ENCODE measurements at regions not wholly inside any gene's neighbourhood (a gene's known extent, or its start where the extent isn't known, plus 50 kb on each side); places are given as distances from the start of the nearest gene placed in this dataset.

DNA sequence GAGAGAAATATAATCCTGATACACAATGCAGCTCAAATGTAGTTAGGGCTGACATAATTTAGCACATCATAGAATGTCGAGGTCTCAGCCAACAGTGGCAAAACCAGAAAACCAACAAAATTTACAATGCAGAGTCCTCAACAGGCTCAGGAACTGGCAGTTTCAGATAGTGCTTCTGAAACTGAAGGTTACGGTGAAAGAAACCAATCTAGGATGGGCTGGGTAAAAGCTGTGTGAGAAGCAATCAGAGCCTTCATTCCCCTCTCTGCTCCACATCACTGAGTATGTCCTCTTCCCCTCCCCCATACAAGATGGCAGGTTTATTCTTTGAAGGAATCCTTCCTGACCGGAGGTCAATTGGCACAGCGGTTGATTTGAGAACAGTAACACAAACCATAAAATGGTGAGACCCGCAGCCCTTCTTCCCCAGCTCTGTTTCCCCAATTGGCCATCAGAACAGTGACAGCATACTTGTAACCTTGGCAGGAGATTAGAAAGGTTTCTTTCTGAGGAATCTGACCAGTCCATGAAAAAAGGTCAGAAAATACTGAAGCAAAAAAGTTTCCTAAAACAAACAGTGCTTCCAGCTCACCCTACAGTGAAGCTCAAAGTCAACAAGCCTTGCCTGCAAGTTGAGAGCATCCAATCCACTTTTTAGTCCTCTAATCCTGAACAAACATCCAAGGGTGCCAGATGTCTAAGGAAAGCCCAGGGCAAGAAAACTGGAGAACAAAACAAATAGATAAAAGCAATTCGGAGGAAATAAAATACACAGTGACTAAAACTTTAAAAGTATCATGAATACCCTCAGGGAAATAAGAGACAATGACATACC lies 53.9 kb upstream of the IL6 start:
- H3K4me3 ChIP-seq (replicated peaks in 1 of 4; ENCODE audit: control extremely low read depth in 1 of 4, insufficient read depth in 1 of 4, low read depth in 3 of 4, low read length in 4 of 4), result no peak overlapping the region
- no peaks in the 10 kb centered on the region for H3K9me3 ChIP-seq (ENCODE audit: control insufficient read depth, insufficient read depth, low read depth, low read length)
- H3K9ac ChIP-seq (ENCODE audit: insufficient read depth, low read length), result no peak overlapping the region
- H4K20me1 ChIP-seq (ENCODE audit: control insufficient read depth, extremely low read depth, insufficient read depth, low read length), result no peaks in the 10 kb centered on the region
- no peaks in the 10 kb centered on the region for H3K36me3 ChIP-seq (ENCODE audit: control insufficient read depth, insufficient read depth, low read length)
- H3K27ac ChIP-seq (ENCODE audit: insufficient read depth, low read length), result no peak overlapping the region
- no peak overlapping the region for H3K4me2 ChIP-seq (ENCODE audit: extremely low read depth, insufficient read depth, low read length)
- no peak for TF ChIP-seq EZH2 (IDR thresholded peaks at IDR 0.05; ENCODE audit: low read length, missing control alignments)
- TF ChIP-seq, protein P1, sequence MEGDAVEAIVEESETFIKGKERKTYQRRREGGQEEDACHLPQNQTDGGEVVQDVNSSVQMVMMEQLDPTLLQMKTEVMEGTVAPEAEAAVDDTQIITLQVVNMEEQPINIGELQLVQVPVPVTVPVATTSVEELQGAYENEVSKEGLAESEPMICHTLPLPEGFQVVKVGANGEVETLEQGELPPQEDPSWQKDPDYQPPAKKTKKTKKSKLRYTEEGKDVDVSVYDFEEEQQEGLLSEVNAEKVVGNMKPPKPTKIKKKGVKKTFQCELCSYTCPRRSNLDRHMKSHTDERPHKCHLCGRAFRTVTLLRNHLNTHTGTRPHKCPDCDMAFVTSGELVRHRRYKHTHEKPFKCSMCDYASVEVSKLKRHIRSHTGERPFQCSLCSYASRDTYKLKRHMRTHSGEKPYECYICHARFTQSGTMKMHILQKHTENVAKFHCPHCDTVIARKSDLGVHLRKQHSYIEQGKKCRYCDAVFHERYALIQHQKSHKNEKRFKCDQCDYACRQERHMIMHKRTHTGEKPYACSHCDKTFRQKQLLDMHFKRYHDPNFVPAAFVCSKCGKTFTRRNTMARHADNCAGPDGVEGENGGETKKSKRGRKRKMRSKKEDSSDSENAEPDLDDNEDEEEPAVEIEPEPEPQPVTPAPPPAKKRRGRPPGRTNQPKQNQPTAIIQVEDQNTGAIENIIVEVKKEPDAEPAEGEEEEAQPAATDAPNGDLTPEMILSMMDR (conservative IDR thresholded peaks at IDR 0.05 in 1 of 2, IDR thresholded peaks at IDR 0.05 in 1 of 2; ENCODE audit: low read depth in 1 of 2, low read length in 2 of 2), result no peak
- no peak overlapping the region for H2AFZ ChIP-seq (ENCODE audit: low read length)
- no peaks in the 10 kb centered on the region for H3K79me2 ChIP-seq (ENCODE audit: control insufficient read depth, insufficient read depth, low read length)
- H3K4me1 ChIP-seq (ENCODE audit: control insufficient read depth, extremely low read depth, insufficient read depth, low read length), result peaks cover 11% of the 10 kb centered on the region
- H3K27me3 ChIP-seq (ENCODE audit: control insufficient read depth, insufficient read depth, low read length), result no peaks in the 10 kb centered on the region
- DNase-seq (ENCODE audit: low read depth in 2 of 2), result no peak

DNA sequence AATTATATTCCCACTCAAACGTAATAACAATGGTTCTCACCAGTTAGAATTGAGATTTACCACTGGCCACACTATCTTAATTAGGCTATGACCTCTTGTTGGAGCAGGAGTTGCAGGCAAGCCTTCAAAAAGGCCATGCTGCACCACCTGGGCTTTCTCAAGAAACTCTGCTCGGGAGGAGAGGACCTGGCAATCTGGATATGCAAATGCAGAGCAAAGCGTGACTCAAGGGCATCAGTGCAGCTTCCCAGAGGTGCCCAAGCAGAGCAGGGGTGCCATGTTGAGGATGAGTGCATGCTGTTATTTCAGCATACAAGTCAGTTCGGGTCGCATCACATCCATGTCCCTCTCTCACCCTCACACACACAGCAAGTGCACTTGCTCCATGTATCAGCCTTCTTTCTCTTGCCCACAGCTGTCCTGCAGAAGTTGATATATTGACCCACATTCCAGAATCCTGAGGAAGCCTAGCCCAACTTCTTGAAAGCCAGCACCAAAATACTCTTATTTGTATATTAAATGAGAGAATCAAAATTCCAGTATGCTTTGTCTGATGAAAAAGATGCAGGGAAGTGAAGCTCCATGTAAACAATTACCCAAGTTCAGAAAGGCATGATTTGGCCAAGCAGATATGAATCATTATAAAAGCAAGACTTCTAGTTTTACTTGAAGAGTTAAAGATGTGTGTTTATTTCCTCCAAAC lies 55.7 kb upstream of the IL6 start:
- DNase-seq (ENCODE audit: low read depth in 2 of 2), result peak; percentile 74
- Histone ChIP-seq H3K79me2 (ENCODE audit: control insufficient read depth, insufficient read depth, low read length) (no peaks in the 10 kb centered on the region), H3K27me3 (ENCODE audit: control insufficient read depth, insufficient read depth, low read length) (no peaks in the 10 kb centered on the region), H3K36me3 (ENCODE audit: control insufficient read depth, insufficient read depth, low read length) (no peaks in the 10 kb centered on the region), H3K9me3 (ENCODE audit: control insufficient read depth, insufficient read depth, low read depth, low read length) (no peaks in the 10 kb centered on the region), H3K4me3 (replicated peaks in 1 of 4; ENCODE audit: control extremely low read depth in 1 of 4, insufficient read depth in 1 of 4, low read depth in 3 of 4, low read length in 4 of 4) (no peak overlapping the region), H3K9ac (ENCODE audit: insufficient read depth, low read length) (no peak overlapping the region), H3K4me2 (ENCODE audit: extremely low read depth, insufficient read depth, low read length) (no peak overlapping the region), H4K20me1 (ENCODE audit: control insufficient read depth, extremely low read depth, insufficient read depth, low read length) (no peaks in the 10 kb centered on the region), H3K27ac (ENCODE audit: insufficient read depth, low read length) (no peak overlapping the region), H2AFZ (ENCODE audit: low read length) (no peak overlapping the region), H3K4me1 (ENCODE audit: control insufficient read depth, extremely low read depth, insufficient read depth, low read length) (peaks cover 21% of the 10 kb centered on the region)
- TF ChIP-seq, protein P1 (conservative IDR thresholded peaks at IDR 0.05 in 1 of 2, IDR thresholded peaks at IDR 0.05 in 1 of 2; ENCODE audit: low read depth in 1 of 2, low read length in 2 of 2), result no peak
- TF ChIP-seq EZH2 (IDR thresholded peaks at IDR 0.05; ENCODE audit: low read length, missing control alignments), result no peak

DNA sequence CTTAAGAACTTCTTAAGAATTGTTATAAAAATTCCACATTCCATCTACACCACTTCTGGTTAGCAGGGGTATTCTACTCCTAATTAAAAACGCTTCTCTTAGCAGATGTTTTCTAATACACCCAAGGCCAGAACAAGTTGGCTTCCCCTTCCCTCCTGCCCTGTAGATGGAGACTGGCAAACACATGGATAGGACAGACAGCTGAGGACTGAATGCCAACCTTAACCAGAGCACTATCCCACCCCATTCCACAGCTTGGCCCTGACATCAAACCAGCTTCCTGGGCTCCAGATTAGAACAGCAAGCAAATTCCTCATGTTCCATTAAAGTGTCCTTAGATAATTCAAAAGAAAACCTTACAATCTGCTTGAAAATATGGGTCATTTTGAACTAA lies 56.6 kb upstream of the IL6 start:
- Histone ChIP-seq H3K79me2 (ENCODE audit: control insufficient read depth, insufficient read depth, low read length) (no peaks in the 10 kb centered on the region), H3K27ac (ENCODE audit: insufficient read depth, low read length) (no peak overlapping the region), H3K4me1 (ENCODE audit: control insufficient read depth, extremely low read depth, insufficient read depth, low read length) (peaks cover 21% of the 10 kb centered on the region), H3K4me3 (replicated peaks in 1 of 4; ENCODE audit: control extremely low read depth in 1 of 4, insufficient read depth in 1 of 4, low read depth in 3 of 4, low read length in 4 of 4) (no peak overlapping the region), H4K20me1 (ENCODE audit: control insufficient read depth, extremely low read depth, insufficient read depth, low read length) (no peaks in the 10 kb centered on the region), H3K9ac (ENCODE audit: insufficient read depth, low read length) (no peak overlapping the region), H3K36me3 (ENCODE audit: control insufficient read depth, insufficient read depth, low read length) (no peaks in the 10 kb centered on the region), H3K4me2 (ENCODE audit: extremely low read depth, insufficient read depth, low read length) (no peak overlapping the region), H3K9me3 (ENCODE audit: control insufficient read depth, insufficient read depth, low read depth, low read length) (no peaks in the 10 kb centered on the region), H2AFZ (ENCODE audit: low read length) (no peak overlapping the region), H3K27me3 (ENCODE audit: control insufficient read depth, insufficient read depth, low read length) (no peaks in the 10 kb centered on the region)
- TF ChIP-seq, protein P1 (conservative IDR thresholded peaks at IDR 0.05 in 1 of 2, IDR thresholded peaks at IDR 0.05 in 1 of 2; ENCODE audit: low read depth in 1 of 2, low read length in 2 of 2), result no peak
- no peak for TF ChIP-seq EZH2 (IDR thresholded peaks at IDR 0.05; ENCODE audit: low read length, missing control alignments)
- no peak for DNase-seq (ENCODE audit: low read depth in 2 of 2)
